Glomerular visceral epithelial cell (primary cell): ENCODE measurements at regions not wholly inside any gene's neighbourhood (a gene's known extent, or its start where the extent isn't known, plus 50 kb on each side); places are given as distances from the start of the nearest gene placed in this dataset.
"Not testable (repeated sequence)": the region's sequence is repeated elsewhere in the genome, so short reads cannot be mapped to it uniquely, and the experiment has no call there.

Experiments
- DNase-seq: peaks from one replicate; pipeline ENCODE4 v3.0.0-alpha.2; 2016; ENCODE audit errors: extremely low spot score

- DNase-seq = not testable (repeated sequence)
These were observed 124.2 kb upstream of the EEF2KMT start for GRCh38 chr16:5221831-5222230.

GRCh38 chr16:5220705-5221104 lies 123.1 kb upstream of the EEF2KMT start:
- no peak for DNase-seq

GRCh38 chr16:5216441-5217080 lies 119.0 kb upstream of the EEF2KMT start:
- no peak for DNase-seq

DNA sequence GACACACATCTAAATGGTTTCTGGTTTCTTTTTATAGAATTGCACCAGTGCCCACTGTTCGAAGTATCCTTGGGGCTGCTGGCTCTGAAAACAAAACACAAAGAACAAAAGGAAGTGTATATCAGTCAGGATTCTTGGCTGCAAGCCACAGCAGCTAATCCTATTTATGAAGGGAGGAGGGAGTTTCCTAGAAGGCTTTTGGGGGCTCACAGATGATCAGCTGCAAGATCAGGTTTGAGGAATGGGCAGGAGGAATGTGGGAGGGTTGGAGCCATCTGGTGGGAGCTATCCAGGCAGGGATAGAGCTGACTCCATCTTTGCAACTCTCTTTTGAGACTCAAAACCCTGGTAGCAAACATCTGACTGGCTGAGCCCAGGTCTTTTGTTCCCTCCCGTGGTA lies 118.3 kb upstream of the EEF2KMT start:
- no peak for DNase-seq

DNA sequence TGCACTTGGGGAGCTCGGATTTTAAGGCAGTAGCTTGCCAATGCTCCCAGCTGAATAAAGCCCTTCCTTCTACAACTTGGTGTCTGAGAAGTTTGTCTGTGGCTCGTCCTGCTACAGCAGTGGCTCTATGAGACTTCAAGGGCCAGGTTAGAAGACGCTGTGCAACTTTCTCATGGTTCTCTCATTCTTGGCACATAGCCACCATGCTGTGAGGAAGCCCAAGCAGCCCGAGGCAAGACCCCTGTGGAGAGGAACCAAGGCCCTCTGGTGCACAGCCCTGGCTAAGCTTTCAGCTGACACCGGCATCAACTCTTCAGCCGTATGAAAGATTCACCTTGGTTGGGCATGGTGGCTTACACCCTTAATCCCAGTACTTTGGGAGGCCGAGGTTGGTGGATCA lies 116.9 kb upstream of the EEF2KMT start:
- DNase-seq = no peak

- not testable (repeated sequence) for DNase-seq
These were observed 114.9 kb upstream of the EEF2KMT start for GRCh38 chr16:5212501-5212900.

DNA sequence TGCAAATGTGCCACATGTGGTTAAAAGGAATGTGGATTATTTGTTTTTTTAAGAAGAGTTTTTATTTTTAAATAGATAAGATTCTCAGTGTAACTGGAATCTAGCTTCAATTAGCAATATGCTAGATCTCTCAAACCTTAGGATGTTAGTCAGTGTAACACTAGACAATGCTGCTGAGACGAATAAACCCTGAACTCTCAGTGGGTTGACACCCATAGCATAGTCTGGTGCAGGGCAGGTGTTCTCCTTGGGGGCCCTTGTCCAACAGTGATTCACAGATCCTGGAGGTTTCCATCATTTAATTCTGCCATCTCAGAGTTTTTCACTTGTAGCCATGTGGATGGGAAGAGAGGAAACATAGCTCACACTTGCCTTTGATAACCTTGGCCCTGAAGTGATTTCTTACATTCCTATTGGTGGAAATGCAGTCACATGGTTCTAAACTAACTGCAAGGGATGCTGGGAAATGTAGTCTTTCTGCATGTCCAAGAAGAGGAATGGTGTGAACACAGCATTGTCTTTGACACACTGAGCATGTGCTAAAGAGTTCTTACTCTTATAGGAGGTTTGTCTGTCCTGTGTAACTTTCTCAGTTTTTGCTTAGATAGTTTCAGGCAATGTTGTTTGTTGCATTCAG lies 110.4 kb upstream of the EEF2KMT start:
- DNase-seq = not testable (repeated sequence)

- DNase-seq = no peak
These were observed 109.5 kb upstream of the EEF2KMT start for GRCh38 chr16:5207001-5207523.

GRCh38 chr16:5206331-5206990 lies 108.9 kb upstream of the EEF2KMT start:
- DNase-seq = no peak

DNA sequence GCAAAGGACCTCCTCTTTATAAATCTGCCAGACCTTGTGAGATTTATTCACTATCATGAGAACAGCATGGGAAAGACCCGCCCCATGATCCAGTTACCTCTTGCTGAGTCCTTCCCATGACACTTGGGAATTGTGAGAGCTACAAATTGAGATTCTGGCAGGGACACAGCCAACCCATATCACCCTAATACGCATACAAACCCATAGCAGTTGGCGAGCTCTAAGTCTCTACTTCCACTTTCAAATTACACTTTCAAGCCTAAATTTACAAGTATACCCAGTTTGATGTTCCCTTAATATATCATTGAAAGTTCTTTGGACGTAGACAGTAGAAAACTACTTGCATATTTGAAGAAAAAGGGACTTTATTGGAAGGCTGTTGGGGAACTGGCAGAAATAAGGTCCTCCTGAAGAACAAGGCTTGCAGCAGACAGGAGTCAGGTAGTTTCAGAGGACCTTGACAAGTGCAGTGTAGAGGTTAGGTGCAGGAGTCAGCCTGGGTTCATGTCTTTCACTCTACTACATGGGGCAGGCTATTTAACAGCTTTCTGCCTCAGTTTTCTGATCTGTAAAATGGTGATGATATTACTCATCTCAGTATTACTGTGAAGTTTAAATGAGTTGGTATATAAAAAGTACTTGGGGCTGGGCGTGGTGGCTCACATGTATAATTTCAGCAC lies 107.9 kb upstream of the EEF2KMT start:
- DNase-seq = no peak

DNA sequence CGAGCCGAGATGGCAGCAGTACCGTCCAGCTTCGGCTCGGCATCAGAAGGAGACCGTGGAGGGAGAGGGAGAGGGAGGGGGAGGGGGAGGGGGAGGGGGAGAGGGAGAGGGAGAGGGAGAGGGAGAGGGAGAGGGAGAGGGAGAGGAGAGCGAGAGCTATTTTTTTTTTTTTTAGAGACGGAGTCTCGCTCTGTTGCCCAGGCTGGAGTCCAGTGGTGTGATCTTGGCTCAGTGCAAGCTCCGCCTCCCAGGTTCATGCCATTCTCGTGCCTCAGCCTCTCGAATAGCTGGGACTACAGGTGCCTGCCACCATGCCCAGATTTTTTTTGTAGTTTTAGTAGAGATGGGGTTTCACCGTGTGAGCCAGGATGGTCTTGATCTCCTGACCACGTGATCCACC lies 106.1 kb upstream of the EEF2KMT start:
- DNase-seq = not testable (repeated sequence)

GRCh38 chr16:5200123-5200522 lies 102.5 kb upstream of the EEF2KMT start:
- no peak for DNase-seq

GRCh38 chr16:5196204-5196603 lies 98.6 kb upstream of the EEF2KMT start:
- DNase-seq = no peak

DNA sequence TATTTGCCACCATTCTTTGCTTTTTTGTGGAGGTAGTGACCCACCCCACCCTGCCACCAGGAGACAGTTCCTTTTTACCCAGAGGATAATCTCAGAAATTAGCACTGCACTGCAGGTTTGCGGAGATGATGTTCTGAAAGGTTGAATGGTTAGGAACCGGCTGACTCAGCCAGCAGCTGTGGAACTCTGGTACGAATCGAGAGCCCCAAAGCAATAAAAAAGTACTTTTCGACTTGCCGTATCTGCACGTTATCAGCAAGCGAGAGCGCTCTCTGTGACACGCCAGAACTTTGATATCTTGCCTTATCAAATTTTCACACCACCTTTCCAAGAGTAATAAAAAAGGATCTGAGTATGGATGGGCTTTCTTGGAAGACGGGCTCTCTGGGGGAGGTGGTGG lies 96.3 kb upstream of the EEF2KMT start:
- DNase-seq = no peak

DNA sequence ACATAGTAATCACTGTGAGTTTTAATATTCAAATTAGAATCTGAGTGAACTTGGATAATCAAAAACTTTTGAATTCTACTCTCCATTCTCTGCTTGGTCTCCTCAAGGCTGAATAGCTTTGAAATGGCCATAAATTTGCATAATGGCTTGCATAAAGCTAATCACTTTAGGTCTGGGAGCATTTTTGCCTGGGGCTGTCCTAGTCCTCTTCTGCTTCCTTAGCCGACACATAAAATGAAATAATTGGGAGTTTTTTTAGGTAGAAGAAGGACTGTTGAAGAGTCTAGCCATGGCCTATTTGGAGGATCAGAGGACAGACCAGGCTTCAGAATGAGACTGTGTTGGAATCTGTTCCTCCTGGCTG lies 91.4 kb upstream of the EEF2KMT start:
- DNase-seq = no peak

DNA sequence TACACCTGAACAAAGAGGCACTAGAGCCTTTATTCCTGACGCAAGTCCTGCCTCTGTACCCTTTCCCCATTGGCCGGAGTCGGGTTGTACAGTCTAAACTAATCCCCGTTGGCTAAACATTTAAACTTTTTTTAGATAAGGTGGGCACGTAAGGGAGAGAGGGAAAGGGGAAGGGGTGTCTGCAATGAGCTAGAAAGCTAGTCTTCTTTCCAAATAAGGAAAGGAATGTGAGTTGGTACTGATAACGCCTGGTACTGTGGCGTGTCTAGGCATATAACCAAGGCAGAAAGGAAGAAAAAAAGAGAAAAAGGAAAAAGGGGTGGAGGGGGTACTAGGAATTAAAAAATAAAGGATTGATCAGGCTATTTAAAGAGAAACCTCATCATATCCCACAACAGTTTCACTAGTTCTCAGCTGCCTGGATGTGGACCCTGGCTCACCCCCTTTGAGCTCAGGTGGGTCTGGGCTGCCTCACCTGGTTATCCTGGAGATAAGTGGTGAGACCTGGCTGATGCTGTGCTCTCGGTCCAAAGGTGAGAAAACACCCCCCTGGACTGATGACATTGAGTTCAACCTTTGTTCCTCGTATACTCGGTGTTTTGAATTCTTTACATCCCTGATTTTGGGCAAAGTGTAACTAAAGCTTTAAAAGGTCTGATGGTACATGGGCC lies 90.9 kb upstream of the EEF2KMT start:
- no peak for DNase-seq

- DNase-seq = no peak
These were observed 89.9 kb upstream of the EEF2KMT start for GRCh38 chr16:5187402-5187952.

DNA sequence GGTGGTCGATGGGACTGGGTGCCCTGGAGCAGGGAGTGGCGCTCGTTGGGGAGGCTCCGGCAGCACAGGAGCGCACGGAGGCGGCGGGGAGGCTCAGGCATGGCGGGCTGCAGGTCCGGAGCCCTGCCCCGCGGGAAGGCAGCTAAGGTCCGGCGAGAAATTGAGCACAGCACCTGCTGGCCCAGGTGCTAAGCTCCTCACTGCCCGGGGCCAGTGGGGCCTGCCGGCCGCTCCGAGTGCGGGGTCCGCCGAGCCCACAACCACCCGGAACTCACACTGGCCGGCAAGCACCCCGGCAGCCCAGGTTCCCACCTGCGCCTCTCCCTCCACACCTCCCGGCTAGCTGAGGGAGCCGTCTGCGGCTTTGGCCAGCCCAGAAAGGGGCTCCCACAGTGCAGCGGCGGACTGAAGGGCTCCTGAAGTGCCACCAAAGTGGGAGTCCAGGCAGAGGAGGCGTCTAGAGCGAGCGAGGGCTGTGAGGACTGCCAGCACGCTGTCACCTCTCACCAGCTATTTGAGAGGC lies 88.8 kb upstream of the EEF2KMT start:
- no peak for DNase-seq

- DNase-seq = no peak
These were observed 78.9 kb upstream of the EEF2KMT start for GRCh38 chr16:5176505-5176904.

- no peak for DNase-seq
These were observed 77.7 kb upstream of the EEF2KMT start for GRCh38 chr16:5175266-5175665.

- DNase-seq = no peak
These were observed 68.9 kb upstream of the EEF2KMT start for GRCh38 chr16:5166486-5166885.
